T-helper 1 cell treated with Interleukin-12 subunit alpha and Interleukin-12 subunit beta and Interleukin-4 antibody, amounts not matched to agents 30 ng/mL and 1 ng/mL, for 36 hours (primary cell): ENCODE measurements at regions not wholly inside any gene's neighbourhood (a gene's known extent, or its start where the extent isn't known, plus 50 kb on each side); places are given as distances from the start of the nearest gene placed in this dataset.
"Not testable (repeated sequence)": the region's sequence is repeated elsewhere in the genome, so short reads cannot be mapped to it uniquely, and the experiment has no call there.

Source experiments
- intact Hi-C: fragments of 100-400 bp; cut with micrococcal nuclease; formaldehyde crosslinking; loops from one replicate; pipeline ENCODE4 v1.15.1; 2024

- intact Hi-C loops = no loop called here
These were observed 313.0 kb upstream of the GOT2 start for GRCh38 chr16:59047114-59047513.

- intact Hi-C loops = no loop called here
These were observed 312.2 kb upstream of the GOT2 start for GRCh38 chr16:59046335-59046734.

- intact Hi-C loops = no loop called here
These were observed 311.4 kb upstream of the GOT2 start for GRCh38 chr16:59045501-59045900.

- intact Hi-C loops = no loop called here
These were observed 310.5 kb upstream of the GOT2 start for GRCh38 chr16:59044616-59045015.

- intact Hi-C loops = no loop called here
These were observed 308.2 kb upstream of the GOT2 start for GRCh38 chr16:59042301-59042700.

GRCh38 chr16:59039066-59039720 is 305.1 kb upstream of the GOT2 start:
- intact Hi-C loops = no loop called here

GRCh38 chr16:59030923-59031485 is 296.9 kb upstream of the GOT2 start:
- intact Hi-C loops = no loop called here

- intact Hi-C loops = no loop called here
These were observed 287.6 kb upstream of the GOT2 start for GRCh38 chr16:59021751-59022150.

GRCh38 chr16:59013930-59014329 is 279.8 kb upstream of the GOT2 start:
- intact Hi-C loops = no loop called here

- intact Hi-C loops = no loop called here
These were observed 265.6 kb upstream of the GOT2 start for GRCh38 chr16:58999762-59000161.

- intact Hi-C loops = not testable (repeated sequence)
These were observed 258.6 kb upstream of the GOT2 start for GRCh38 chr16:58992755-58993154.

GRCh38 chr16:58983181-58983965 is 249.3 kb upstream of the GOT2 start:
- intact Hi-C loops = not testable (repeated sequence)

GRCh38 chr16:58970775-58971174 is 236.7 kb upstream of the GOT2 start:
- intact Hi-C loops = no loop called here

- intact Hi-C loops = no loop called here
These were observed 229.4 kb upstream of the GOT2 start for GRCh38 chr16:58963479-58963878.

GRCh38 chr16:58962811-58963210 is 228.7 kb upstream of the GOT2 start:
- intact Hi-C loops = no loop called here

- intact Hi-C loops = no loop called here
These were observed 226.4 kb upstream of the GOT2 start for GRCh38 chr16:58960484-58960883.

- intact Hi-C loops = no loop called here
These were observed 225.9 kb upstream of the GOT2 start for GRCh38 chr16:58960034-58960433.

- intact Hi-C loops = no loop called here
These were observed 224.6 kb upstream of the GOT2 start for GRCh38 chr16:58958749-58959148.

GRCh38 chr16:58948244-58948643 is 214.1 kb upstream of the GOT2 start:
- intact Hi-C loops = no loop called here

- intact Hi-C loops = no loop called here
These were observed 206.5 kb upstream of the GOT2 start for GRCh38 chr16:58940609-58941008.

GRCh38 chr16:58938811-58939210 is 204.7 kb upstream of the GOT2 start:
- intact Hi-C loops = no loop called here

- intact Hi-C loops = no loop called here
These were observed 203.5 kb upstream of the GOT2 start for GRCh38 chr16:58937661-58938060.

GRCh38 chr16:58933186-58933585 is 199.1 kb upstream of the GOT2 start:
- intact Hi-C loops = no loop called here
